ENCODE measurements at regions not wholly inside any gene's neighbourhood (a gene's known extent, or its start where the extent isn't known, plus 50 kb on each side); places are given as distances from the start of the nearest gene placed in this dataset.

DNA sequence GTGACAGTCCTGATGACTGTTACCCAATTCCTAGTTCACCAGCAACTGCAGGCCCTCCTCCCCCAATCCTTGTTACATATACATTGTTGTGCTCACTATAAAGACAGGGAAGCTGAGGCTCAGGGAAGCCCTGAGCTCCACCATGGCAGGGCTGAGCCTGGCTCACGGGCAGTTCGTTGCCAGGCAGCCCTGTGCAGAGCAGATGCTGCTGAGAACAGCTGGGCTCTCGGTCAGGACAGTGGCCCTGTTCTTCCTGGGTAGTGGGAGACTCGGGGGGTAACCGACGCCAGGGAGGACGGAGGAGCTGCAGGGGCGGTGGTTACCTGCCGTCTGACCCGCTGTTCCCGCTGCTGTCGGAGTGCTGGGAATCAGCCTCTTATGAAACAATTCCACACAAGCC lies 80.9 kb upstream of the ZNF469 start:
- Histone ChIP-seq H3K4me2 (ENCODE audit: low read length) (no peak overlapping the region), H3K36me3 (replicated peaks; ENCODE audit: low read depth, low read length) (no peaks in the 10 kb centered on the region), H3K27me3 (ENCODE audit: low read depth, low read length) (peaks cover under 1% of the 10 kb centered on the region; the same call in 1 of the 2 replicates), H3K4me1 (ENCODE audit: low read length) (no peaks in the 10 kb centered on the region), H4K20me1 (ENCODE audit: insufficient read depth, low read length) (no peaks in the 10 kb centered on the region), H3K27ac (ENCODE audit: low read length) (no peak overlapping the region), H2AFZ (ENCODE audit: low read depth, low read length) (no peak overlapping the region), H3K9ac (ENCODE audit: low read length) (no peak overlapping the region), H3K9me3 (ENCODE audit: insufficient read depth, low read length) (no peaks in the 10 kb centered on the region), H3K4me3 (ENCODE audit: low read length) (no peak overlapping the region), H3K79me2 (ENCODE audit: low read length) (no peaks in the 10 kb centered on the region)
- TF ChIP-seq EZH2phosphoT487 (IDR thresholded peaks at IDR 0.05; ENCODE audit: low read depth): no peak
- TF ChIP-seq, protein P1, sequence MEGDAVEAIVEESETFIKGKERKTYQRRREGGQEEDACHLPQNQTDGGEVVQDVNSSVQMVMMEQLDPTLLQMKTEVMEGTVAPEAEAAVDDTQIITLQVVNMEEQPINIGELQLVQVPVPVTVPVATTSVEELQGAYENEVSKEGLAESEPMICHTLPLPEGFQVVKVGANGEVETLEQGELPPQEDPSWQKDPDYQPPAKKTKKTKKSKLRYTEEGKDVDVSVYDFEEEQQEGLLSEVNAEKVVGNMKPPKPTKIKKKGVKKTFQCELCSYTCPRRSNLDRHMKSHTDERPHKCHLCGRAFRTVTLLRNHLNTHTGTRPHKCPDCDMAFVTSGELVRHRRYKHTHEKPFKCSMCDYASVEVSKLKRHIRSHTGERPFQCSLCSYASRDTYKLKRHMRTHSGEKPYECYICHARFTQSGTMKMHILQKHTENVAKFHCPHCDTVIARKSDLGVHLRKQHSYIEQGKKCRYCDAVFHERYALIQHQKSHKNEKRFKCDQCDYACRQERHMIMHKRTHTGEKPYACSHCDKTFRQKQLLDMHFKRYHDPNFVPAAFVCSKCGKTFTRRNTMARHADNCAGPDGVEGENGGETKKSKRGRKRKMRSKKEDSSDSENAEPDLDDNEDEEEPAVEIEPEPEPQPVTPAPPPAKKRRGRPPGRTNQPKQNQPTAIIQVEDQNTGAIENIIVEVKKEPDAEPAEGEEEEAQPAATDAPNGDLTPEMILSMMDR (IDR thresholded peaks at IDR 0.05; ENCODE audit: low read depth, low read length): no peak

DNA sequence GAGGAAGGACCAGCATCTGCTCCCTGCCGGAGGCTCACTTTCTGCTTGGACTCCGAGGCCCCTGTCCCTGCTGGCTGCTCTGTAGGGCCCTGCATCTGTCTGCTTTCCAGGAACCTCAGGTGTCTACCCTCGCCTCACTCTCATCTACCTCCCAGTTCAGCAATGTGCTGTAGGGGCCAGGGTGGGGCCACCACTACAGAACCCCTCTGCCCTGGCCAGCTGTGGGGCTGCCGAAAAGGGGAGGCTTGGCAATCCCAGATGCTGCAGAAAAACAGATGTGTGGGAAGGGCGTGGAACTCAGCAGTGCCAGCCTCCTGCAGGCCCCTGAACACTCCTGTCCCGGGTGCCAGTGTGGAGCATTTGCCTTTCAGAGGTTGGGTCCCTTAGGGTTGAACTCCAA lies 80.1 kb upstream of the ZNF469 start:
- Histone ChIP-seq H4K20me1 (ENCODE audit: insufficient read depth, low read length) (no peaks in the 10 kb centered on the region), H2AFZ (ENCODE audit: low read depth, low read length) (no peak overlapping the region), H3K27ac (ENCODE audit: low read length) (no peak overlapping the region), H3K36me3 (replicated peaks; ENCODE audit: low read depth, low read length) (no peaks in the 10 kb centered on the region), H3K9me3 (ENCODE audit: insufficient read depth, low read length) (no peaks in the 10 kb centered on the region), H3K27me3 (ENCODE audit: low read depth, low read length) (peaks cover 8% of the 10 kb centered on the region), H3K79me2 (ENCODE audit: low read length) (no peaks in the 10 kb centered on the region), H3K9ac (ENCODE audit: low read length) (no peak overlapping the region), H3K4me1 (ENCODE audit: low read length) (no peaks in the 10 kb centered on the region), H3K4me3 (ENCODE audit: low read length) (no peak overlapping the region), H3K4me2 (ENCODE audit: low read length) (no peak overlapping the region)
- TF ChIP-seq EZH2phosphoT487 (IDR thresholded peaks at IDR 0.05; ENCODE audit: low read depth): no peak
- TF ChIP-seq, protein P1 (IDR thresholded peaks at IDR 0.05; ENCODE audit: low read depth, low read length): no peak

DNA sequence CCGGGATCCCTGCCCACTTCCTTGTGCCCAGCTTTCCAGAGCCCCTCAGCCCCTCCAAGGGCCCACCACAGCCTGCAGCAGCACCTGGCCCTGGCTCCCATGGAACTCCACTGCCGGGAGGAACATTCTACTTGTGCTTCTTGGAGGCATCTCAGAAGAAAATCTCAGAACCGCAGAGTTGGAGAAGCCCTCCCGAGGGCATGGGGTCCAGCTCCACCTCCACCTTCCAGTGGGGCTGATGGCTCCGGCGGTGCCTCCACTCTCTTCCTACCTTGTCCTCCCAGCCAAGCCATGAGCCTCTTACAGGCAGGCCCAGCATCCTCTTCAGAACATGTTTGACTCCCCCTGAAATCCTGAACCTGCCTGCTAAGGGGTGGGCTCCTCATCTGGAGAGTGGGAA lies 79.4 kb upstream of the ZNF469 start:
- Histone ChIP-seq H3K9me3 (ENCODE audit: insufficient read depth, low read length) (no peaks in the 10 kb centered on the region), H4K20me1 (ENCODE audit: insufficient read depth, low read length) (no peaks in the 10 kb centered on the region), H2AFZ (ENCODE audit: low read depth, low read length) (no peak overlapping the region), H3K4me1 (ENCODE audit: low read length) (no peaks in the 10 kb centered on the region), H3K27me3 (ENCODE audit: low read depth, low read length) (peaks cover 16% of the 10 kb centered on the region), H3K79me2 (ENCODE audit: low read length) (no peaks in the 10 kb centered on the region), H3K9ac (ENCODE audit: low read length) (no peak overlapping the region), H3K27ac (ENCODE audit: low read length) (no peak overlapping the region), H3K4me3 (ENCODE audit: low read length) (no peak overlapping the region), H3K4me2 (ENCODE audit: low read length) (no peak overlapping the region), H3K36me3 (replicated peaks; ENCODE audit: low read depth, low read length) (no peaks in the 10 kb centered on the region)
- no peak for TF ChIP-seq EZH2phosphoT487 (IDR thresholded peaks at IDR 0.05; ENCODE audit: low read depth)
- TF ChIP-seq, protein P1 (IDR thresholded peaks at IDR 0.05; ENCODE audit: low read depth, low read length): no peak

DNA sequence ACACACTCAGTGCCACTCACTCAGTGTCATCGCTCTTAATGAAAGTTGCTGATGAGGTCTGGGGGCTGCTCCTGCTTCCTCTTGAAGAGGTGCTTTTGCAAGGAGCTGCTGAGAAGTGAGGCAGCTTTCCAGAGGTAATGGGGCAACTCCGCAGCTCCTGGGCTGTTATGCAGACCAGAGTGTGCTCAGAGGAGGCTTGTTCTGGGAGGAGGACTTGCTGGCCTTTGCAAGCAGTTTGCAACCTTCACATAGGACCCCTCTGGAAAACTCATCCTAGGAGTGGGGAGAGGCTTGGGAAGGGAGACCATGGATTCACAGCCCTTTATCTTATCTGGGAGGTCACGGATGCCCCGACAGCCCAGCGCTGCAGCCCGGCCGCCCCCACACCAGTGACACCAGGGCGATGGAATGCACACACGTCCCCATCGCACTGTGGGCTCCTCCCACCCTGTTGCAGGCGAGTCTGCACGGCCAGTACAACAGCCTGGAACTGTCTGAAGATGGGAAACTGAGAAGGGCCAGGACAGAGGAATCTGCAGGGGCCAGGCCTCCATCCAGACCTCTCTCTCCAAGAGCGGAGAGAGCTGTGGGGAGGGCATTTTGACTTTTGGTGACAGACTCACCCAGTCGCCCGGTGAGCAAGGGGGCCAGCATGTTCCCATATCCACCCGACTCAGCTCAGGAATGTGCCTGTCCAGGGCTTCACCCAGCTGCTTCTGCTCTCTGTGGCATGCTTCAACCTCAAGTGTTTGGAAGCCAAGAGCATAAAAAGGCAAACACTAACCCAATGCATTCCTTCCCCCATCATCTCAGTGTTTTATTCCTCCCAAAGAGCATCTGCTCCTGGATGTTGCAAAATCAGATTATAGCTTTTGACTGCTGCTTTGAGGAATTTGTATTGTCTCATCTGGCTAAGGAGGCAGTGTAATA lies 78.6 kb upstream of the ZNF469 start:
- Histone ChIP-seq H3K4me2 (ENCODE audit: low read length) (no peak overlapping the region), H4K20me1 (ENCODE audit: insufficient read depth, low read length) (no peaks in the 10 kb centered on the region), H3K27ac (ENCODE audit: low read length) (no peak overlapping the region), H3K9ac (ENCODE audit: low read length) (no peak overlapping the region), H3K36me3 (replicated peaks; ENCODE audit: low read depth, low read length) (no peaks in the 10 kb centered on the region), H3K4me3 (ENCODE audit: low read length) (no peak overlapping the region), H3K27me3 (ENCODE audit: low read depth, low read length) (peaks cover 18% of the 10 kb centered on the region), H3K79me2 (ENCODE audit: low read length) (no peaks in the 10 kb centered on the region), H3K4me1 (ENCODE audit: low read length) (no peaks in the 10 kb centered on the region), H3K9me3 (ENCODE audit: insufficient read depth, low read length) (no peaks in the 10 kb centered on the region), H2AFZ (ENCODE audit: low read depth, low read length) (no peak overlapping the region)
- no peak for TF ChIP-seq EZH2phosphoT487 (IDR thresholded peaks at IDR 0.05; ENCODE audit: low read depth)
- TF ChIP-seq, protein P1 (IDR thresholded peaks at IDR 0.05; ENCODE audit: low read depth, low read length): no peak
